Smooth muscle cell (in vitro differentiated cells): ENCODE measurements at regions not wholly inside any gene's neighbourhood (a gene's known extent, or its start where the extent isn't known, plus 50 kb on each side); places are given as distances from the start of the nearest gene placed in this dataset.

Source experiments
- DNase-seq: peaks from one replicate; lab custom pipeline; 2025; ENCODE audit not compliant: unreplicated experiment; lab: John Stamatoyannopoulos, UW
- H2AFZ ChIP-seq: fragments of 200-600 bp; sonication (generic); 2 replicates; pipeline ENCODE4 v1.6.0; 2016; ENCODE audit warnings: antibody characterized with exemption, low read depth, mild to moderate bottlenecking
- H3F3A ChIP-seq: fragments of 200-600 bp; sonication (generic); 2 replicates; pipeline ENCODE4 v1.6.0; 2017; ENCODE audit warnings: antibody characterized with exemption, low read depth
- H3K27ac ChIP-seq: fragments of 200-600 bp; sonication (generic); 2 replicates; pipeline ENCODE4 v1.5.1; 2016; ENCODE audit warnings: low read depth, mild to moderate bottlenecking
- H3K27me3 ChIP-seq: fragments of 200-600 bp; sonication (generic); 2 replicates; pipeline ENCODE4 v1.6.1; 2016; ENCODE audit warnings: low read depth, mild to moderate bottlenecking
- H3K36me3 ChIP-seq: fragments of 200-600 bp; sonication (generic); 2 replicates; pipeline ENCODE4 v1.5.1; 2016; ENCODE audit warnings: low read depth
- H3K4me1 ChIP-seq: fragments of 200-600 bp; sonication (generic); 2 replicates; pipeline ENCODE4 v1.5.1; 2016; ENCODE audit warnings: low read depth
- H3K4me2 ChIP-seq: fragments of 200-600 bp; sonication (generic); 2 replicates; pipeline ENCODE4 v1.6.0; 2016; ENCODE audit warnings: mild to moderate bottlenecking
- H3K4me3 ChIP-seq: fragments of 200-600 bp; sonication (generic); 2 replicates; pipeline ENCODE4 v1.5.1; 2016; ENCODE audit warnings: mild to moderate bottlenecking
- H3K79me2 ChIP-seq: fragments of 200-600 bp; sonication (generic); 2 replicates; pipeline ENCODE4 v1.6.0; 2016; ENCODE audit warnings: low read depth, mild to moderate bottlenecking
- H3K9ac ChIP-seq: fragments of 200-600 bp; sonication (generic); 2 replicates; pipeline ENCODE4 v1.6.0; 2016; ENCODE audit warnings: low read depth
- H3K9me3 ChIP-seq: fragments of 200-600 bp; sonication (generic); replicated peaks from 2 replicates; pipeline ENCODE4 v1.5.1; 2016; ENCODE audit warnings: low read depth
- H4K20me1 ChIP-seq: fragments of 200-600 bp; sonication (generic); 2 replicates; pipeline ENCODE4 v1.6.0; 2016; ENCODE audit warnings: low read depth
- WGBS: methylation state at CpG from one replicate; pipeline ENCODE4 v1.1.7; 2016; ENCODE audit warnings: low lambda C conversion rate; 5-methylcytosine and 5-hydroxymethylcytosine counted together
- TF ChIP-seq, protein P1 (sequence below): fragments of 200-600 bp; sonication (generic); IDR thresholded peaks from 2 replicates; pipeline ENCODE4 v1.5.1; 2017; ENCODE audit warnings: borderline replicate concordance, mild to moderate bottlenecking, antibody characterized with exemption; ENCODE audit not compliant: insufficient read depth, poor library complexity, severe bottlenecking

DNA sequence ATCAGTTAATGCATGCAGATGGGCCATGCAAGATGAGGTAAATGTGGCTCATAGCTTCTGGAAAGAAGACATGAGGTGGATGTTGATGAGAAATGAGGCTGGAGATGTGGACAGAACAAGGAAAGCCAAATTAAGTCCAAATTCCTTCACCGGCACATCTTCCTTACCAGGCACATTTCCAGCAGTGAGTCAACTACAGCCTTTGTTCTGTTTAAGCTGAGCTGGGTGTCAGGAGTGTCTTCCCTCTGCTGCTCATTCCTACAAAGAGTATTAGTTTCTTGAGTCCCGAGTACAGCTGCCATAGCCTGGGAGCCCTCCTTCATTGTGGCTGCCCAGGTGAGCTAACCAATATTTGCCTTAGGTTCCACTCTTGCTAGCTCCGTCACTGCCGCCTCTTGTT, 945.0 kb downstream of the SLC4A3 start:
- Histone ChIP-seq H2AFZ (no peak overlapping the region), H3K27me3 (no peaks in the 10 kb centered on the region), H3K79me2 (no peaks in the 10 kb centered on the region), H3K4me3 (no peak overlapping the region), H3F3A (no peaks in the 10 kb centered on the region), H3K4me2 (no peak overlapping the region), H3K9ac (no peak overlapping the region), H3K4me1 (no peaks in the 10 kb centered on the region), H3K9me3 (no peaks in the 10 kb centered on the region), H4K20me1 (no peaks in the 10 kb centered on the region), H3K36me3 (no peaks in the 10 kb centered on the region), H3K27ac (no peak overlapping the region)
- TF ChIP-seq, protein P1, sequence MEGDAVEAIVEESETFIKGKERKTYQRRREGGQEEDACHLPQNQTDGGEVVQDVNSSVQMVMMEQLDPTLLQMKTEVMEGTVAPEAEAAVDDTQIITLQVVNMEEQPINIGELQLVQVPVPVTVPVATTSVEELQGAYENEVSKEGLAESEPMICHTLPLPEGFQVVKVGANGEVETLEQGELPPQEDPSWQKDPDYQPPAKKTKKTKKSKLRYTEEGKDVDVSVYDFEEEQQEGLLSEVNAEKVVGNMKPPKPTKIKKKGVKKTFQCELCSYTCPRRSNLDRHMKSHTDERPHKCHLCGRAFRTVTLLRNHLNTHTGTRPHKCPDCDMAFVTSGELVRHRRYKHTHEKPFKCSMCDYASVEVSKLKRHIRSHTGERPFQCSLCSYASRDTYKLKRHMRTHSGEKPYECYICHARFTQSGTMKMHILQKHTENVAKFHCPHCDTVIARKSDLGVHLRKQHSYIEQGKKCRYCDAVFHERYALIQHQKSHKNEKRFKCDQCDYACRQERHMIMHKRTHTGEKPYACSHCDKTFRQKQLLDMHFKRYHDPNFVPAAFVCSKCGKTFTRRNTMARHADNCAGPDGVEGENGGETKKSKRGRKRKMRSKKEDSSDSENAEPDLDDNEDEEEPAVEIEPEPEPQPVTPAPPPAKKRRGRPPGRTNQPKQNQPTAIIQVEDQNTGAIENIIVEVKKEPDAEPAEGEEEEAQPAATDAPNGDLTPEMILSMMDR = no peak
- no peak for DNase-seq
- WGBS = 94% methylated on average over 4 of the region's 4 CpGs

DNA sequence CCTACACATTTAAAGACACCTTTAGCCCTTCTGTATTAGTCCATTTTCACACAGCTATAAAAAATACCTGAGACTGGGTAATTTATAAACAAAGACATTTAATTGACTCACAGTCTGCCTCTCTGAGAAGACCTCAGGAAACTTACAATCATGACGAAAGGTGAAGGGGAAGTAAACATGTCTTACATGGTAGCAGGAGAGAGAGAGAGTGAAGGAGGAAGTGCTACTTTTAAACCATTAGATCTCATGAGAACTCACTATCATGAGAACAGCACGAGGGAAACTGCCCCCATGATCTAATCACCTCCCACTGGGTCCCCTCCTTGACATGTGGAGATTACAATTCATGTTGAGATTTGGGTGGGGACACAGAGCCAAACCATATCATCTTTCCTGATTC, 946.6 kb downstream of the SLC4A3 start:
- DNase-seq = no peak
- Histone ChIP-seq H3K27ac (no peak overlapping the region), H3K4me2 (no peak overlapping the region), H3F3A (no peaks in the 10 kb centered on the region), H3K36me3 (no peaks in the 10 kb centered on the region), H3K27me3 (no peaks in the 10 kb centered on the region), H3K4me3 (no peak overlapping the region), H3K9ac (no peak overlapping the region), H3K4me1 (no peaks in the 10 kb centered on the region), H2AFZ (no peak overlapping the region), H4K20me1 (no peaks in the 10 kb centered on the region), H3K9me3 (no peaks in the 10 kb centered on the region), H3K79me2 (no peaks in the 10 kb centered on the region)
- 83% methylated on average over 2 of the region's 2 CpGs for WGBS
- TF ChIP-seq, protein P1 = no peak

DNA sequence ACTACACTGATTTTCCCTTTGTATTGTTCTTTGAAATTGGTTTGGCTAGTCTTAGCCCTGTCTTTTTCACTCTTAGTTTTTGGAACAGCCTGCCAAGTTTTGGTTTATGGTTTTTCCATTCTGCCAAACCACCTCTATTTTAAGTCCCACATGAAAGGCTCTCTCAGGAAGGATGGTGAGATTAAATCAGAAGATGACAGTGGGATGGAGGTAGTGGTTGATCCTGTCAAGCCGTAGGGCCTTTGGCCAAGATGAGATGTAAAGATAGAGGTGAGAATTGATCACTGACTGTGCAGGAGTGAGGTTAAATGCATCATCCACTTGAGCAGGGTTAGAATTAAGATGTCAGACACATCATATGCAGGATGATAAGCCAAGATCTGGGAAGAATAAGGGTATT, 948.5 kb downstream of the SLC4A3 start:
- TF ChIP-seq, protein P1 = no peak
- no peaks in the 10 kb centered on the region for H3F3A ChIP-seq
- 52% methylated on average over 1 of the region's 1 CpG for WGBS
- no peaks in the 10 kb centered on the region for H3K36me3 ChIP-seq
- no peak overlapping the region for H3K4me3 ChIP-seq
- H3K27ac ChIP-seq = no peak overlapping the region
- no peaks in the 10 kb centered on the region for H3K79me2 ChIP-seq
- H3K9ac ChIP-seq = no peak overlapping the region
- H3K4me1 ChIP-seq = no peaks in the 10 kb centered on the region
- H4K20me1 ChIP-seq = no peaks in the 10 kb centered on the region
- no peak for DNase-seq
- no peak overlapping the region for H2AFZ ChIP-seq
- peaks cover under 1% of the 10 kb centered on the region for H3K27me3 ChIP-seq
- no peaks in the 10 kb centered on the region for H3K9me3 ChIP-seq
- no peak overlapping the region for H3K4me2 ChIP-seq

DNA sequence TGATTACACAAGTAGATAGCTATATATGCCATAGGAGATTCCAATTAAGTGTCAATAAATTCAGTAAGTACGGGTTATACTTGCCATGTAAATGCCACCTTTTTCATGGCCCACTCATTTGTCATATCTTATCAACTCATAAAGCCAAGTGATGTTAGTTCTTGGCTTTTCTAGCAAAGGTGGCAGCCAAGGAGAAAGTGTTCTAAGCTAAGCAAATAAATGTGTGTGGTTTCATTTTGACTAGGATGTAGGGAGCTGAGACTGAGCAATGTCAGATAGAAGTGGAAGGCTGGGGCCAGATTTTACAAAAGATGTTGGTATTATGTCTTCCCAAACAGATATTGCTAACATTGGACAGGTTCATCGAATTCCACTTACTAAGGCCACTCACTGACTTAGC, 952.0 kb downstream of the SLC4A3 start:
- Histone ChIP-seq H4K20me1 (no peaks in the 10 kb centered on the region), H3K79me2 (no peaks in the 10 kb centered on the region), H3F3A (no peaks in the 10 kb centered on the region), H3K4me1 (no peaks in the 10 kb centered on the region), H3K4me2 (no peak overlapping the region), H3K27me3 (peaks cover 8% of the 10 kb centered on the region), H3K9me3 (no peaks in the 10 kb centered on the region), H3K4me3 (no peak overlapping the region), H3K9ac (no peak overlapping the region), H3K27ac (no peak overlapping the region), H3K36me3 (no peaks in the 10 kb centered on the region), H2AFZ (no peak overlapping the region)
- 86% methylated on average over 2 of the region's 2 CpGs for WGBS
- no peak for DNase-seq
- TF ChIP-seq, protein P1 = no peak
